CD4-positive, alpha-beta T cell (primary cell): ENCODE measurements at regions not wholly inside any gene's neighbourhood (a gene's known extent, or its start where the extent isn't known, plus 50 kb on each side); places are given as distances from the start of the nearest gene placed in this dataset.

Source experiments
- ATAC-seq: fragments of 200-7000 bp; cut with Tn5 transposase; one replicate; pipeline ENCODE4 v1.10.0; 2022; ENCODE audit warnings: mild to moderate bottlenecking; ENCODE audit not compliant: poor library complexity
- CTCF ChIA-PET: fragments of 350-600 bp; sonication (Branson Sonifier 250); formaldehyde crosslinking; loops from one replicate; lab custom pipeline; 2021; ENCODE audit warnings: antibody characterized with exemption, inconsistent platforms; lab: Charles Lee
- POLR2A ChIA-PET: fragments of 350-600 bp; sonication (Branson Sonifier 250); formaldehyde crosslinking; loops from one replicate; lab custom pipeline; 2021; ENCODE audit warnings: antibody characterized with exemption, inconsistent platforms; lab: Charles Lee
- DNase-seq, 14 experiments: peaks; one replicate each; pipeline ENCODE4 v3.0.0-alpha.2; 2013 to 2020; ENCODE audit warnings: mixed read lengths in 2 of 14
- H3K27ac ChIP-seq, 2 donors: one replicate each; pipeline versions ENCODE4 v1.5.1 to v1.7.0; 2013; ENCODE audit warnings: low read length in 2 of 2, low read depth in 1 of 2, mild to moderate bottlenecking in 1 of 2
- H3K27me3 ChIP-seq, 2 experiments: 1 replicate in 1 of 2; 2 replicates in 1 of 2; pipeline versions ENCODE4 v1.6.1 to v1.7.0; 2013; ENCODE audit warnings: low read length in 2 of 2, control low read depth in 1 of 2, mild to moderate bottlenecking in 1 of 2, moderate library complexity in 1 of 2; ENCODE audit not compliant: insufficient read depth in 2 of 2, control insufficient read depth in 1 of 2
- H3K36me3 ChIP-seq: one replicate; pipeline ENCODE4 v1.6.1; 2013; ENCODE audit warnings: low read length, control low read depth; ENCODE audit not compliant: insufficient read depth
- H3K4me1 ChIP-seq: one replicate; pipeline ENCODE4 v1.6.1; 2013; ENCODE audit warnings: low read length, control low read depth; ENCODE audit not compliant: insufficient read depth
- H3K4me3 ChIP-seq: one replicate; pipeline ENCODE4 v1.5.1; 2013; ENCODE audit warnings: mild to moderate bottlenecking, low read length, moderate library complexity
- H3K9me3 ChIP-seq, 2 experiments: 1 replicate in 1 of 2; 2 replicates in 1 of 2; pipeline versions ENCODE4 v1.6.1 to v1.7.0; 2013; ENCODE audit warnings: low read length in 2 of 2, mild to moderate bottlenecking in 2 of 2, control low read depth in 1 of 2, moderate library complexity in 1 of 2; ENCODE audit not compliant: control insufficient read depth in 1 of 2, insufficient read depth in 1 of 2
- H3K27ac Mint-ChIP-seq: one replicate; pipeline ENCODE4 v1.8.0; 2020; ENCODE audit warnings: mixed read lengths
- H3K27me3 Mint-ChIP-seq: one replicate; pipeline ENCODE4 v1.8.0; 2021; ENCODE audit warnings: mixed read lengths
- H3K36me3 Mint-ChIP-seq: one replicate; pipeline ENCODE4 v1.8.0; 2021; ENCODE audit warnings: low read depth, mixed read lengths
- H3K4me1 Mint-ChIP-seq: one replicate; pipeline ENCODE4 v1.8.0; 2021; ENCODE audit warnings: low read depth, mixed read lengths
- H3K4me3 Mint-ChIP-seq: one replicate; pipeline ENCODE4 v1.8.0; 2020; ENCODE audit warnings: mild to moderate bottlenecking, mixed read lengths
- H3K9me3 Mint-ChIP-seq: one replicate; pipeline ENCODE4 v1.8.0; 2020; ENCODE audit warnings: mixed read lengths
- CTCF ChIP-seq: fragments of 200-600 bp; IDR thresholded peaks from one replicate; pipeline ENCODE4 v1.8.0; 2022; ENCODE audit warnings: antibody characterized with exemption, mild to moderate bottlenecking
- intact Hi-C, 2 experiments: fragments of 100-400 bp; cut with DNase I in 1 of 2; cut with micrococcal nuclease in 1 of 2; formaldehyde crosslinking; loops; one replicate each; pipeline versions ENCODE4 v1.15.1 to v1.9.0; 2023 to 2025; cut with DNase I, micrococcal nuclease

GRCh38 chr2:108164318-108164717 lies 75.5 kb upstream of the SULT1C3 start:
- CTCF ChIA-PET = interaction anchor here (1.2 kb wide), 1 partner anchor 17 kb away, joined by 5 read pairs; no protein-coding TSS in a partner anchor
- Histone ChIP-seq H3K36me3 (no peaks in the 10 kb centered on the region), H3K4me3 (no peak overlapping the region), H3K27me3 (no peaks in the 10 kb centered on the region), H3K4me1 (no peaks in the 10 kb centered on the region), H3K9me3 (no peaks in the 10 kb centered on the region), H3K27ac (no peak overlapping the region)
- ATAC-seq = no peak
- no peak overlapping the region for H3K4me3 Mint-ChIP-seq
- no peaks in the 10 kb centered on the region for H3K4me1 Mint-ChIP-seq
- H3K9me3 Mint-ChIP-seq = no peaks in the 10 kb centered on the region
- POLR2A ChIA-PET = no interaction called here
- intact Hi-C loops = no loop called here
- H3K27ac Mint-ChIP-seq = no peak overlapping the region
- DNase-seq = no peak
- TF ChIP-seq CTCF = no peak
- H3K36me3 Mint-ChIP-seq = no peaks in the 10 kb centered on the region
- H3K27me3 Mint-ChIP-seq = peaks cover 18% of the 10 kb centered on the region

- Mint-ChIP-seq H3K27me3 (peaks cover 19% of the 10 kb centered on the region), H3K9me3 (no peaks in the 10 kb centered on the region), H3K27ac (no peak overlapping the region), H3K4me1 (no peaks in the 10 kb centered on the region), H3K36me3 (no peaks in the 10 kb centered on the region), H3K4me3 (no peak overlapping the region)
- H3K4me1 ChIP-seq = no peaks in the 10 kb centered on the region
- ATAC-seq = no peak
- TF ChIP-seq CTCF = no peak
- ChIA-PET POLR2A (no interaction called here), CTCF (no interaction called here)
- DNase-seq = no peak
- H3K9me3 ChIP-seq = peaks cover 0 to 3% of the 10 kb centered on the region in 2 experiments
- no peak overlapping the region for H3K27ac ChIP-seq
- H3K4me3 ChIP-seq = no peak overlapping the region
- no peaks in the 10 kb centered on the region for H3K36me3 ChIP-seq
- no peaks in the 10 kb centered on the region for H3K27me3 ChIP-seq
- intact Hi-C loops = no loop called here
Measured at GRCh38 chr2:108165729-108166128, 74.0 kb upstream of the SULT1C3 start.

DNA sequence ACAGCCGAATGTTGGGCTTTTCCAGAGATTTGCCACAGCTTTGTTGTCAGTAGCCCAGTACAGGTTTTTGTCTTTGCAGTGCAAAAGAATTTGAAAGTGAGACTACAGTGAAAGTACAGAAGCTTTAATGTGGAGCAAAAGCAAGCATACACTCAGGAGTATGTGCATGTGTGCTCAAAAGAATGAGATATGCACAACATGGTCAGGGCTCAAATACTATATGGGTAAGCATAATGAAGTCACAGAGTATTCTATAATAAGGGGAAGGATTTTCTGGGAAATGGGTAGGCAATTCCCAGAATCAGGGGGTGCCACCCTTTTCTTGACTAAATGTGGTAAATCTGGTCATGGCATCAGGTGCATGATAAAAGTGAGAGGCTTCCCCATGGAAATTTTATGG lies 72.1 kb upstream of the SULT1C3 start:
- no peaks in the 10 kb centered on the region for H3K36me3 Mint-ChIP-seq
- H3K36me3 ChIP-seq = no peaks in the 10 kb centered on the region
- H3K4me3 Mint-ChIP-seq = no peak overlapping the region
- H3K9me3 ChIP-seq = peaks cover 0 to 3% of the 10 kb centered on the region in 2 experiments
- no peaks in the 10 kb centered on the region for H3K9me3 Mint-ChIP-seq
- ChIA-PET POLR2A (no interaction called here), CTCF (no interaction called here)
- no peaks in the 10 kb centered on the region for H3K4me1 Mint-ChIP-seq
- no peak overlapping the region for H3K27ac Mint-ChIP-seq
- no peak for DNase-seq
- H3K27me3 ChIP-seq = peaks cover 0 to 12% of the 10 kb centered on the region in 2 experiments
- intact Hi-C loops = no loop called here
- ATAC-seq = no peak
- no peak for TF ChIP-seq CTCF
- H3K27me3 Mint-ChIP-seq = peaks cover 19% of the 10 kb centered on the region
- H3K27ac ChIP-seq = no peak overlapping the region
- no peaks in the 10 kb centered on the region for H3K4me1 ChIP-seq
- no peak overlapping the region for H3K4me3 ChIP-seq
